Right lobe of liver (tissue), 6 donors: ENCODE measurements at regions not wholly inside any gene's neighbourhood (a gene's known extent, or its start where the extent isn't known, plus 50 kb on each side); places are given as distances from the start of the nearest gene placed in this dataset.

Experiments
- ATAC-seq, 4 donors: fragments of 200-7000 bp; cut with Tn5 transposase; one replicate each; pipeline ENCODE4 v1.9.1; 2020; ENCODE audit warnings: mild to moderate bottlenecking in 4 of 4, moderate library complexity in 4 of 4
- DNase-seq, 3 donors: peaks; one replicate each; pipeline ENCODE4 v3.0.0-alpha.2; 2020
- H3K27ac ChIP-seq, 3 donors: fragments of 200-600 bp; one replicate each; pipeline ENCODE4 v1.8.0; 2022
- H3K27me3 ChIP-seq, 2 donors: fragments of 200-600 bp; one replicate each; pipeline ENCODE4 v1.8.0; 2022
- H3K36me3 ChIP-seq, 4 donors: fragments of 200-600 bp; sonication (generic) in 1 of 4; one replicate each; pipeline versions ENCODE4 v1.5.1 to v1.8.0; 2017 to 2022; ENCODE audit warnings: control low read depth in 1 of 4
- H3K4me1 ChIP-seq, 4 donors: fragments of 200-600 bp; sonication (generic) in 1 of 4; one replicate each; pipeline versions ENCODE4 v1.5.1 to v1.8.0; 2017 to 2022; ENCODE audit warnings: control low read depth in 1 of 4
- H3K4me3 ChIP-seq, 3 donors: fragments of 200-600 bp; one replicate each; pipeline ENCODE4 v1.8.0; 2022
- H3K9me3 ChIP-seq, 4 donors: fragments of 200-600 bp; sonication (generic) in 1 of 4; one replicate each; pipeline versions ENCODE4 v1.5.1 to v1.8.0; 2017 to 2022; ENCODE audit warnings: control low read depth in 1 of 4
- POLR2A ChIP-seq: fragments of 450-650 bp; IDR thresholded peaks from one replicate; pipeline ENCODE4 v1.6.1; 2017; ENCODE audit warnings: antibody characterized with exemption, mild to moderate bottlenecking
- WGBS: methylation state at CpG from one replicate; pipeline ENCODE4 v1.1.6; 2018; ENCODE audit warnings: low coverage, low lambda C conversion rate; ENCODE audit not compliant: insufficient coverage; ENCODE audit errors: missing lambda C conversion rate; 5-methylcytosine and 5-hydroxymethylcytosine counted together
- intact Hi-C, 2 donors: fragments of 100-400 bp; cut with DNase I; formaldehyde crosslinking; loops; one replicate each; pipeline versions ENCODE4 v1.11.2 to v1.14.1; 2022
- TF ChIP-seq, protein P1 (sequence below), 4 donors: fragments of 200-600 bp in 3 of 4; fragments of 450-650 bp in 1 of 4; IDR thresholded peaks; one replicate each; pipeline versions ENCODE4 v1.5.1 to v1.8.0; 2016 to 2022; ENCODE audit warnings: antibody characterized with exemption in 4 of 4, mild to moderate bottlenecking in 2 of 4
- donor health status: DM: no; HTN: yes; CAD: no.
- donor health status: DM: no; HTN: no; CAD: no.
- donor health status: DM: no; HTN: no; CAD: no.
- donor health status: DM: no; HTN: yes; CAD: no.
- donor health status: DM: no; HTN: yes; CAD: no.

DNA sequence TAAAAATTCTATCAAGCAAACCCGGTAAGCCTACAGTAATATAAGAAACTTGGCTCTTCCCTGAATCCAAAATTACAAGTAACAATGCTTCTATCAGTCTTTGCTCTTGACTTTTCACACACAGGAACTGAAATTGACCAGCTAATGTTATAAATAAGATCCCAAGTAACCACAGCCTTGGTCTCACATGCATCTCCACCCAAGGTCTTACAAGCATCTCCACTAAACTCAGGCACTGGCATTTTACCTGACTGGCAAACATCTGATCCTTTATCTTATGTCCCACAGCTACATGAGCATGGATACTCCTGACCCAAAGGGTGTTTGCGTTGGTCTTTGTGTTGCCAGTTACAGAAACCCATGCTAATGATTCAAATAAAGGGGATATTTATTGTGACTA, 302.3 kb upstream of the EPHA4 start:
- ATAC-seq (no peak), DNase-seq (no peak)
- intact Hi-C loops, result no loop called here
- Histone ChIP-seq H3K27me3 (no peaks in the 10 kb centered on the region), H3K9me3 (no peaks in the 10 kb centered on the region), H3K4me3 (no peak overlapping the region), H3K36me3 (no peaks in the 10 kb centered on the region), H3K27ac (no peak overlapping the region), H3K4me1 (no peaks in the 10 kb centered on the region)
- TF ChIP-seq, protein P1, sequence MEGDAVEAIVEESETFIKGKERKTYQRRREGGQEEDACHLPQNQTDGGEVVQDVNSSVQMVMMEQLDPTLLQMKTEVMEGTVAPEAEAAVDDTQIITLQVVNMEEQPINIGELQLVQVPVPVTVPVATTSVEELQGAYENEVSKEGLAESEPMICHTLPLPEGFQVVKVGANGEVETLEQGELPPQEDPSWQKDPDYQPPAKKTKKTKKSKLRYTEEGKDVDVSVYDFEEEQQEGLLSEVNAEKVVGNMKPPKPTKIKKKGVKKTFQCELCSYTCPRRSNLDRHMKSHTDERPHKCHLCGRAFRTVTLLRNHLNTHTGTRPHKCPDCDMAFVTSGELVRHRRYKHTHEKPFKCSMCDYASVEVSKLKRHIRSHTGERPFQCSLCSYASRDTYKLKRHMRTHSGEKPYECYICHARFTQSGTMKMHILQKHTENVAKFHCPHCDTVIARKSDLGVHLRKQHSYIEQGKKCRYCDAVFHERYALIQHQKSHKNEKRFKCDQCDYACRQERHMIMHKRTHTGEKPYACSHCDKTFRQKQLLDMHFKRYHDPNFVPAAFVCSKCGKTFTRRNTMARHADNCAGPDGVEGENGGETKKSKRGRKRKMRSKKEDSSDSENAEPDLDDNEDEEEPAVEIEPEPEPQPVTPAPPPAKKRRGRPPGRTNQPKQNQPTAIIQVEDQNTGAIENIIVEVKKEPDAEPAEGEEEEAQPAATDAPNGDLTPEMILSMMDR (IDR thresholded peaks at IDR 0.05), result no peak
- no peak for TF ChIP-seq POLR2A
- 61% methylated on average over 2 of the region's 2 CpGs for WGBS

DNA sequence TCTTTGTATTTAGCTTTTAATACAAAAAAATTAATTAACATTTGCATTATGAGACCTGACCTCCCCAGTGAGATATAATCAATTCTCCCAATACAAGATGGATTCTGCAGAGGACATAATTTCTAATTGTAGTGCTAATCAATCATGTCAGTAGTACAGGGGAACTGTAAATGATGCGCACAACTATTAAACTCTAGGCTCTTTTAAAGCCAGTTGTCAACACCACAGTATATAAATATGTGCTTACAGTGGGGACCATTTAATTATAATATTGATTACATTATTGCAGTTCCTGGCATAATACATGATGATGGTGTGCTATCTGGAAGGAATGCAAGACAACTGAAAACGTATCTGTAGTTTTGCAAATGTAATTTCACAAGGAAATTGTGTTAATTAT, 285.6 kb upstream of the EPHA4 start:
- 35% methylated on average over 2 of the region's 2 CpGs for WGBS

DNA sequence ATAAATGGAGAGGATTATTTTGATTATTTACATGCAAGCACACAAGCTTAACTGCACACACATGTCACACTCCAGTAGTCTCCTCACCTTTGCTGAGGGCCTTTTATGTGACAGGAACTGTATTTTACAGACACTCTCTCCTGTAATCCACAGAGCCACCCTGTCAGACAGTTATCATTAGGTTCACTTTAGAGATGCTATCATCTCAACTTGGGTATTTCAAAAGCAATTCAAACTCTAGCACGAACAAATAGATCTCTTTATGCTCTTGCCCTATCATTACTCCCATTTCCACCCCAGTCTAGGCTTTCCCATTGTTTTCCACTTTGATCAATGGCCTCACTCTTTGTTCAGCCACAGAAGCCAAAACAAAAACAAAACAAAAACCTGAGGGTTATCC, 281.2 kb upstream of the EPHA4 start:
- TF ChIP-seq, protein P1 (IDR thresholded peaks at IDR 0.05), result no peak
- no peak for TF ChIP-seq POLR2A
- Histone ChIP-seq H3K27ac (no peak overlapping the region), H3K36me3 (no peaks in the 10 kb centered on the region), H3K9me3 (no peaks in the 10 kb centered on the region), H3K4me3 (no peak overlapping the region), H3K27me3 (no peaks in the 10 kb centered on the region), H3K4me1 (no peaks in the 10 kb centered on the region)
- intact Hi-C loops, result no loop called here
- WGBS, result 25% methylated on average over 1 of the region's 1 CpG
- DNase-seq (no peak), ATAC-seq (no peak)

More for the DNA sequence above, 285.6 kb upstream of the EPHA4 start:
- intact Hi-C loops, result no loop called here
- Histone ChIP-seq H3K4me1 (no peaks in the 10 kb centered on the region), H3K9me3 (no peaks in the 10 kb centered on the region), H3K4me3 (no peak overlapping the region), H3K27ac (no peak overlapping the region), H3K27me3 (no peaks in the 10 kb centered on the region), H3K36me3 (no peaks in the 10 kb centered on the region)
- ATAC-seq (no peak), DNase-seq (no peak)
- no peak for TF ChIP-seq POLR2A
- TF ChIP-seq, protein P1 (IDR thresholded peaks at IDR 0.05), result no peak

DNA sequence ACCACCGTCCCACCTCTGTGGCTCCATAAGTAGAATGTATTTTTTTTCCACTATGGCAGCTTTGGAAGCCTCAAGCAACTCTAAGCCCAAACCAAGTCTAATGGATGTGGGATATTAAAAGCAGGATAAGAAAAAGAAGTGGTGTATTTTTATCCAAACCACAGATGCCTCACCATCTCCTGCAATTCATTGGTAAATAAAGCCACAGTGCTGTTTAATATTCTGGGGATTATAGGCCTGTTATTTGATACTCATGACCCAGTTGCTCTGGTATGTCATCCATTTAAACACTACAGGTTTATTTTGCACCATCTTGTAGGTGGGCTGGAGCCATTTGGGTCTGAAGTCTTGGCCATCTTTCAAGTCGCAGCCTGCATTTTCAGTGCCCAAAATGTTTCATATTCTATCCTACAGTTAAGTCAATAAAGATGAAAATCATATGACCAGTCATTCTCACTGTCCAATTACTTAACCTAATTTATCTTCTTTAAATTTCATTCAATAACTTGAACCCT, 279.5 kb upstream of the EPHA4 start:
- H3K4me1 ChIP-seq, result no peaks in the 10 kb centered on the region
- ATAC-seq, result no peak

More for the DNA sequence above, 279.5 kb upstream of the EPHA4 start:
- Histone ChIP-seq H3K27ac (no peak overlapping the region), H3K27me3 (no peaks in the 10 kb centered on the region), H3K9me3 (no peaks in the 10 kb centered on the region), H3K4me3 (no peak overlapping the region), H3K36me3 (no peaks in the 10 kb centered on the region)
- TF ChIP-seq, protein P1 (IDR thresholded peaks at IDR 0.05), result no peak
- DNase-seq, result no peak
- intact Hi-C loops, result no loop called here
- WGBS, result 23% methylated on average over 2 of the region's 2 CpGs
